ENCODE measurements at regions not wholly inside any gene's neighbourhood (a gene's known extent, or its start where the extent isn't known, plus 50 kb on each side); places are given as distances from the start of the nearest gene placed in this dataset.

DNA sequence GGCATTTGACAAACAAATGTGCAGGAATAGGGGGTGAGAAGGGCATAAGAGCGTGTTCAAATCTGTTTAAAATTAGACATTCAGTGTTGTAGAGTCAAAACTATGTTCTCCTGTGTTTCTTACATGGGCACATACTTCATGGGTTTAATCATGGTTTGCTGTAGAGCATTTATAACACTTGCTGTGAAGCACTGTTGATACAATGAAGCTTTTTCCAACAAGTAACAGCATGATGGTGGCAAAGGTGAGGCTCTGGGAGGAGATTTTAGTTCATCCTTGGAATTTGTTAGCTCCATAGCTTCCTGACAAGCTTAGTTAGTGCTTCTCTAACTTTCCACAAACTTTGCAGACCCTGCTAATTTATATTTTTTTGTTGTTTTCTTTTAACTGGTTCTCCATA is 900.7 kb downstream of the TFAP2A start:
- BruUV-seq (replicated peaks): no TSS peak
- Mint-ChIP-seq H3K27ac (ENCODE audit: unreplicated experiment) (no peak overlapping the region), H3K27me3 (ENCODE audit: unreplicated experiment) (no peaks in the 10 kb centered on the region), H3K4me1 (ENCODE audit: low read depth, unreplicated experiment) (peaks cover 8% of the 10 kb centered on the region), H3K9me3 (ENCODE audit: low read depth, unreplicated experiment) (no peaks in the 10 kb centered on the region), H3K4me3 (ENCODE audit: low read depth, unreplicated experiment) (no peak overlapping the region), H3K36me3 (ENCODE audit: insufficient read depth, unreplicated experiment) (no peaks in the 10 kb centered on the region)
- TF ChIP-seq, protein P1, sequence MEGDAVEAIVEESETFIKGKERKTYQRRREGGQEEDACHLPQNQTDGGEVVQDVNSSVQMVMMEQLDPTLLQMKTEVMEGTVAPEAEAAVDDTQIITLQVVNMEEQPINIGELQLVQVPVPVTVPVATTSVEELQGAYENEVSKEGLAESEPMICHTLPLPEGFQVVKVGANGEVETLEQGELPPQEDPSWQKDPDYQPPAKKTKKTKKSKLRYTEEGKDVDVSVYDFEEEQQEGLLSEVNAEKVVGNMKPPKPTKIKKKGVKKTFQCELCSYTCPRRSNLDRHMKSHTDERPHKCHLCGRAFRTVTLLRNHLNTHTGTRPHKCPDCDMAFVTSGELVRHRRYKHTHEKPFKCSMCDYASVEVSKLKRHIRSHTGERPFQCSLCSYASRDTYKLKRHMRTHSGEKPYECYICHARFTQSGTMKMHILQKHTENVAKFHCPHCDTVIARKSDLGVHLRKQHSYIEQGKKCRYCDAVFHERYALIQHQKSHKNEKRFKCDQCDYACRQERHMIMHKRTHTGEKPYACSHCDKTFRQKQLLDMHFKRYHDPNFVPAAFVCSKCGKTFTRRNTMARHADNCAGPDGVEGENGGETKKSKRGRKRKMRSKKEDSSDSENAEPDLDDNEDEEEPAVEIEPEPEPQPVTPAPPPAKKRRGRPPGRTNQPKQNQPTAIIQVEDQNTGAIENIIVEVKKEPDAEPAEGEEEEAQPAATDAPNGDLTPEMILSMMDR (IDR thresholded peaks at IDR 0.05; ENCODE audit: unreplicated experiment): no peak
- intact Hi-C loops (cut with micrococcal nuclease; ENCODE audit: unreplicated experiment): no loop called here
- no peak for DNase-seq
- CTCF ChIA-PET: interaction anchor here (0.7 kb wide), 1 partner anchor 48 kb away, joined by 3 read pairs; no protein-coding TSS in a partner anchor

- Mint-ChIP-seq H3K4me3 (ENCODE audit: low read depth, unreplicated experiment) (no peak overlapping the region), H3K9me3 (ENCODE audit: low read depth, unreplicated experiment) (peaks cover 3% of the 10 kb centered on the region), H3K4me1 (ENCODE audit: low read depth, unreplicated experiment) (no peaks in the 10 kb centered on the region), H3K27ac (ENCODE audit: unreplicated experiment) (no peak overlapping the region), H3K36me3 (ENCODE audit: insufficient read depth, unreplicated experiment) (no peaks in the 10 kb centered on the region), H3K27me3 (ENCODE audit: unreplicated experiment) (no peaks in the 10 kb centered on the region)
- BruUV-seq (replicated peaks): no TSS peak
- TF ChIP-seq, protein P1 (IDR thresholded peaks at IDR 0.05; ENCODE audit: unreplicated experiment): no peak
- CTCF ChIA-PET: interaction anchor here (0.6 kb wide), 1 partner anchor 953 kb away, joined by 3 read pairs; no protein-coding TSS in a partner anchor
- intact Hi-C loops (cut with micrococcal nuclease; ENCODE audit: unreplicated experiment): no loop called here
- DNase-seq: no peak
Measured at GRCh38 chr6:9511157-9511556, 903.7 kb downstream of the TFAP2A start.

GRCh38 chr6:9507136-9507895 is 907.6 kb downstream of the TFAP2A start:
- Mint-ChIP-seq H3K27ac (ENCODE audit: unreplicated experiment) (no peak overlapping the region), H3K4me1 (ENCODE audit: low read depth, unreplicated experiment) (no peaks in the 10 kb centered on the region), H3K27me3 (ENCODE audit: unreplicated experiment) (no peaks in the 10 kb centered on the region), H3K36me3 (ENCODE audit: insufficient read depth, unreplicated experiment) (no peaks in the 10 kb centered on the region), H3K9me3 (ENCODE audit: low read depth, unreplicated experiment) (peaks cover 3% of the 10 kb centered on the region), H3K4me3 (ENCODE audit: low read depth, unreplicated experiment) (no peak overlapping the region)
- CTCF ChIA-PET: no interaction called here
- DNase-seq: no peak
- TF ChIP-seq, protein P1 (IDR thresholded peaks at IDR 0.05; ENCODE audit: unreplicated experiment): no peak
- no TSS peak for BruUV-seq (replicated peaks)
- intact Hi-C loops (cut with micrococcal nuclease; ENCODE audit: unreplicated experiment): no loop called here

DNA sequence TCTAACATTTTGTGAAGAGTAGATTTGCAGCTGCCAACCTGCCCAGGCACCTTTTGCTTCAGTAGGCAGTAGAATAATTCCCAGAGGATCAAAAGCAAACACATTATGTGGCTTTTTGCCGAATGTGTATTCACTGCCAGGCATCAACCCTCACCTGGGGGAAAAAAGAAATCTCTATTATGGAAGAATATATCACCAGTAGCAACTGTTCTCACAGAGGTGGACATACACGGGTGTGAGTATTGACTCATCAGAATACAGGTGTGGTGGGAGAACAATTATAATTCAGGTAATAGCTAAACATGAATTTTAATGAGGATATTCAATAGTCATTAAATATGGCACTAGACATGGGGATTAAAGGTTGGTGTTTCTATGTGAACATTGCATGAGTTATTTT is 910.7 kb downstream of the TFAP2A start:
- Mint-ChIP-seq H3K4me1 (ENCODE audit: low read depth, unreplicated experiment) (no peaks in the 10 kb centered on the region), H3K4me3 (ENCODE audit: low read depth, unreplicated experiment) (no peak overlapping the region), H3K36me3 (ENCODE audit: insufficient read depth, unreplicated experiment) (no peaks in the 10 kb centered on the region), H3K9me3 (ENCODE audit: low read depth, unreplicated experiment) (peaks cover 3% of the 10 kb centered on the region), H3K27me3 (ENCODE audit: unreplicated experiment) (no peaks in the 10 kb centered on the region), H3K27ac (ENCODE audit: unreplicated experiment) (peak overlapping the region; percentile 90)
- no TSS peak for BruUV-seq (replicated peaks)
- intact Hi-C loops (cut with micrococcal nuclease; ENCODE audit: unreplicated experiment): no loop called here
- TF ChIP-seq, protein P1 (IDR thresholded peaks at IDR 0.05; ENCODE audit: unreplicated experiment): no peak
- CTCF ChIA-PET: no interaction called here
- no peak for DNase-seq
